GM12864 (cell line): ENCODE measurements at regions not wholly inside any gene's neighbourhood (a gene's known extent, or its start where the extent isn't known, plus 50 kb on each side); places are given as distances from the start of the nearest gene placed in this dataset.

Experiments used
- DNase-seq: peaks from one replicate; pipeline ENCODE4 v3.0.0-alpha.2; 2011; ENCODE audit warnings: low read depth
- H3K4me3 ChIP-seq: 2 replicates; pipeline ENCODE4 v1.5.1; 2011; ENCODE audit warnings: mild to moderate bottlenecking, low read depth, low read length, control low read depth
- CTCF ChIP-seq: IDR thresholded peaks from 2 replicates; pipeline ENCODE4 v1.5.1; 2011; ENCODE audit warnings: low read depth, mild to moderate bottlenecking, moderate library complexity, low read length, control low read depth, inconsistent platforms; ENCODE audit errors: missing control alignments

GRCh38 chr16:17602678-17603077, 131.9 kb upstream of the XYLT1 start:
- no peak overlapping the region for H3K4me3 ChIP-seq
- TF ChIP-seq CTCF, result no peak
- no peak for DNase-seq

GRCh38 chr16:17598968-17599367, 128.2 kb upstream of the XYLT1 start:
- no peak overlapping the region for H3K4me3 ChIP-seq
- no peak for TF ChIP-seq CTCF
- DNase-seq, result no peak

DNA sequence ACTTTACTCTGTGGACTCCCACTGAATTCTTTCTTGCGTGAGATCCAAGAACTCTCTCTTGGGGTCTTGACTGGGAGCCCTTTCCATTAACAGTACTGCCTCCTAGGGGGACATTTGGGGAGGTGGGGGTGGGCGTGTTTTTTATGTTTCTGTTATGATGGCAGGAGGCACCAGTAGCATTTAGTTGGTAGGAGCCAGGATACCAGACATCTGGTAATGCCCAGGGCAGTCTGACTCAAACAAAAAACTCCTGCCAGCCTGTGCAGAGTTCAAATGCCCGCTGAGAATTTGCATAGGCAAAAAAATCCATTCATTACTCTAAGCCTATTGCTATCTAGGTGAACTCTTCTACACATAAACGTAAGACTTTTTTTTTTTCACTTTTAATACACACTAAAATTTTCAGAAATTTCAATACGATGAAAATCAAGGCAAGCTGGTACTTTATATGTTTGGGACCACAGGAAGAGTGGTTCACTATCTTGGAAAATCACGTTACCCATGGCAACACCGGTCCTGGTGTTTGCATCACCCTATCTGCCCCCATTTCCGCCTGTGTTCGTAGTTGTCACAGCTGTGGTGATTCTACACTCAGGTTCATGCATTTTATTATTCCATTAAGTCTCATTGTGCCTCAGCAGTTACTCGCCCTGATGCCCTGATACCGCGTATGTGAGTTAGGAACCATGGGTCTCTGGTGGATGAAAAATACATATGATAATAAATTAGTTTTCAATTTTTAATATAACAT, 121.1 kb upstream of the XYLT1 start:
- no peak for DNase-seq
- TF ChIP-seq CTCF, result no peak
- H3K4me3 ChIP-seq, result no peak overlapping the region

GRCh38 chr16:17590711-17591654, 120.2 kb upstream of the XYLT1 start:
- no peak for DNase-seq
- H3K4me3 ChIP-seq, result no peak overlapping the region
- no peak for TF ChIP-seq CTCF

GRCh38 chr16:17589898-17590297, 119.1 kb upstream of the XYLT1 start:
- no peak for DNase-seq
- no peak overlapping the region for H3K4me3 ChIP-seq
- no peak for TF ChIP-seq CTCF

DNA sequence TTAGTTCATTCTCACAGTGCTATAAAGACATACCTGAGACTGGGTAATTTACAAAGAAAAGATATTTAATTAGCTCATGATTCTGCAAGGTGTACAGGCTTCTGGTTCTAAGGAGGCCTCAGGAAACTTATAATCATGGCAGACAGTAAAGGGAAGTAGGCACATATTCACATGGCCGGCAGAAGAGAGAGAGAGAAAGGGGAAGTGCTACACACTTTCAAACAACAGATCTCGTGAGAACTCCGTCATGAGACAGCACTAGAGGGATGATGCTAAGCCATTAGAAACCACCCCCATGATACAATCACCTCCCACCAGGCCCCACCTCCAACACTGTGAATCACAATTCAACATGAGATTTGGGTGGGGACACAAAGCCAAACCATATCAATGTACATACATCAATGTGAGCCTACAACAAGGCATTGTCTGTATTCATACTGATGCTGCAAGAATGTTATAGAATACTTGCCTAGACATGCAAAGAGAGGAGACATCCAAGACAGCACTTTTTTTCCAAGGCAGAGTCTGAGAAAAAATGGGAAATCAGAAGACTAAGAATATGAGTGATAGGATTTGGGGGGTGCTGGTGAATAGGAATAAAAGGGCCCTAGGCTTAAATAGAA, 114.8 kb upstream of the XYLT1 start:
- DNase-seq, result no peak
- no peak overlapping the region for H3K4me3 ChIP-seq
- no peak for TF ChIP-seq CTCF
